ENCODE measurements at regions not wholly inside any gene's neighbourhood (a gene's known extent, or its start where the extent isn't known, plus 50 kb on each side); places are given as distances from the start of the nearest gene placed in this dataset.

GRCh38 chr4:59646082-59646481, 1554.0 kb upstream of the ADGRL3 start:
- H3K4me3 ChIP-seq: no peak overlapping the region
- no peak for DNase-seq

DNA sequence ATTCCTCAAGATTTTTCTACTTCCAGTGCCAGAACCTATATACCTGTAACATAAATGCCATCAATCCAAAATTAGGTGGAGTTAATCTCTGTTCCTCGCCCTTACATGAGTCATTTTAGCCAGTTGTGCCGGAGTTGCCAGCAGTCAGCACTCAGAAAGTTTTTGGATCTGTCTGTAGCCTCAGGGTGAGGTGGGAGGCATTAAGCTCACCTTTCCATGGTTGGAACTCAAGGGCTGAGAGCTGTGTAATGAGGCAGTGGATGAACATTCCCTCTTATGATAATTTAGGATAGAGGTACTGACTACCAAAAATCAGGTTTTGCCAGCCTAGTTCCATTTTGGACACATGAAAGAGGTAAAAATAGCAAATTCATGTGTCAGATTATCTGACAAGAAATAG, 1553.1 kb upstream of the ADGRL3 start:
- Histone ChIP-seq H3K9me3 (no peaks in the 10 kb centered on the region), H3K4me3 (no peak overlapping the region), H3K36me3 (no peaks in the 10 kb centered on the region), H3K4me1 (no peaks in the 10 kb centered on the region), H3K27ac (no peak overlapping the region), H3K27me3 (no peaks in the 10 kb centered on the region)
- TF ChIP-seq POLR2A (IDR thresholded peaks at IDR 0.05) (no peak), POLR2AphosphoS5 (IDR thresholded peaks at IDR 0.05) (no peak), CTCF (IDR thresholded peaks at IDR 0.05) (no peak), EP300 (IDR thresholded peaks at IDR 0.05) (no peak)
- 85 to 88% methylated on average over 2 of the region's 2 CpGs for WGBS, 2 donors
- ATAC-seq (ENCODE audit: low FRiP score in 2 of 2): no peak
- no peak for DNase-seq

More at GRCh38 chr4:59646082-59646481, 1554.0 kb upstream of the ADGRL3 start:
- ATAC-seq (ENCODE audit: low FRiP score in 2 of 2): no peak
- Histone ChIP-seq H3K27me3 (no peaks in the 10 kb centered on the region), H3K4me1 (no peaks in the 10 kb centered on the region), H3K36me3 (no peaks in the 10 kb centered on the region), H3K27ac (no peak overlapping the region), H3K9me3 (no peaks in the 10 kb centered on the region)
- TF ChIP-seq POLR2AphosphoS5 (IDR thresholded peaks at IDR 0.05): no peak
- TF ChIP-seq CTCF (IDR thresholded peaks at IDR 0.05): no peak
- TF ChIP-seq EP300 (IDR thresholded peaks at IDR 0.05): no peak
- TF ChIP-seq POLR2A (IDR thresholded peaks at IDR 0.05): no peak
- WGBS, 2 donors: 86 to 94% methylated on average over 5 of the region's 5 CpGs

GRCh38 chr4:59647500-59647899, 1552.6 kb upstream of the ADGRL3 start:
- no peak overlapping the region for H3K27ac ChIP-seq
- no peaks in the 10 kb centered on the region for H3K27me3 ChIP-seq
- TF ChIP-seq POLR2A (IDR thresholded peaks at IDR 0.05) (no peak), EP300 (IDR thresholded peaks at IDR 0.05) (no peak), POLR2AphosphoS5 (IDR thresholded peaks at IDR 0.05) (no peak), CTCF (IDR thresholded peaks at IDR 0.05) (no peak)
- ATAC-seq (ENCODE audit: low FRiP score in 2 of 2): no peak
- DNase-seq: no peak
- H3K9me3 ChIP-seq: no peaks in the 10 kb centered on the region
- H3K4me1 ChIP-seq: no peaks in the 10 kb centered on the region
- no peaks in the 10 kb centered on the region for H3K36me3 ChIP-seq
- no peak overlapping the region for H3K4me3 ChIP-seq

- TF ChIP-seq EP300 (IDR thresholded peaks at IDR 0.05) (no peak), CTCF (IDR thresholded peaks at IDR 0.05) (no peak), POLR2AphosphoS5 (IDR thresholded peaks at IDR 0.05) (no peak), POLR2A (IDR thresholded peaks at IDR 0.05) (no peak)
These were observed 1549.3 kb upstream of the ADGRL3 start for GRCh38 chr4:59650861-59651260.

GRCh38 chr4:59655996-59656395, 1544.1 kb upstream of the ADGRL3 start:
- peaks cover 0 to 3% (median 0%) of the 10 kb centered on the region in 4 donors for H3K9me3 ChIP-seq
- no peaks in the 10 kb centered on the region for H3K36me3 ChIP-seq
- DNase-seq (no peak), ATAC-seq (ENCODE audit: low FRiP score in 2 of 2) (no peak)
- no peak overlapping the region for H3K27ac ChIP-seq
- no peaks in the 10 kb centered on the region for H3K4me1 ChIP-seq
- TF ChIP-seq POLR2A (IDR thresholded peaks at IDR 0.05) (no peak), EP300 (IDR thresholded peaks at IDR 0.05) (no peak), CTCF (IDR thresholded peaks at IDR 0.05) (no peak), POLR2AphosphoS5 (IDR thresholded peaks at IDR 0.05) (no peak)
- WGBS, 2 donors: 92% methylated on average over 4 of the region's 4 CpGs; no CpG with 5 or more reads in 1 of the 2 donors
- H3K4me3 ChIP-seq: no peak overlapping the region
- no peaks in the 10 kb centered on the region for H3K27me3 ChIP-seq

More at GRCh38 chr4:59650861-59651260, 1549.3 kb upstream of the ADGRL3 start:
- H3K27ac ChIP-seq: no peak overlapping the region
- no peak overlapping the region for H3K4me3 ChIP-seq
- H3K4me1 ChIP-seq: no peaks in the 10 kb centered on the region
- DNase-seq: no peak
- no peaks in the 10 kb centered on the region for H3K36me3 ChIP-seq
- no peaks in the 10 kb centered on the region for H3K27me3 ChIP-seq
- WGBS, 2 donors: 62 to 78% methylated on average over 3 of the region's 3 CpGs
- no peaks in the 10 kb centered on the region for H3K9me3 ChIP-seq
- ATAC-seq (ENCODE audit: low FRiP score in 2 of 2): no peak

Measured in upper lobe of left lung (tissue), 6 donors.